Activated B cell treated with CpG ODN at 0.5 μM for 24 hours (primary cell): ENCODE measurements at regions not wholly inside any gene's neighbourhood (a gene's known extent, or its start where the extent isn't known, plus 50 kb on each side); places are given as distances from the start of the nearest gene placed in this dataset.

Experiments used
- ATAC-seq: fragments of 200-7000 bp; cut with Tn5 transposase; one replicate; pipeline ENCODE4 v1.10.0; 2021; ENCODE audit warnings: low read depth, mild to moderate bottlenecking, moderate library complexity
- CTCF ChIA-PET: fragments of 350-600 bp; sonication (Branson Sonifier 250); formaldehyde crosslinking; loops from one replicate; lab custom pipeline; 2021; ENCODE audit warnings: antibody characterized with exemption; lab: Charles Lee
- POLR2A ChIA-PET: fragments of 350-600 bp; sonication (Branson Sonifier 250); formaldehyde crosslinking; loops from one replicate; lab custom pipeline; 2021; ENCODE audit warnings: antibody characterized with exemption; lab: Charles Lee
- DNase-seq: peaks from one replicate; pipeline ENCODE4 v3.0.0; 2022
- H3K27ac Mint-ChIP-seq: one replicate; pipeline ENCODE4 v1.8.0; 2020; ENCODE audit warnings: mixed read lengths
- H3K27me3 Mint-ChIP-seq: one replicate; pipeline ENCODE4 v1.8.0; 2021; ENCODE audit warnings: mixed read lengths
- H3K36me3 Mint-ChIP-seq: one replicate; pipeline ENCODE4 v1.8.0; 2021; ENCODE audit warnings: low read depth, mixed read lengths
- H3K4me1 Mint-ChIP-seq: one replicate; pipeline ENCODE4 v1.8.0; 2021; ENCODE audit warnings: mixed read lengths
- H3K4me3 Mint-ChIP-seq: one replicate; pipeline ENCODE4 v1.8.0; 2020; ENCODE audit warnings: mild to moderate bottlenecking, mixed read lengths
- H3K9me3 Mint-ChIP-seq: one replicate; pipeline ENCODE4 v1.8.0; 2020; ENCODE audit warnings: mixed read lengths
- CTCF ChIP-seq: fragments of 200-600 bp; IDR thresholded peaks from one replicate; pipeline ENCODE4 v1.8.0; 2022; ENCODE audit warnings: antibody characterized with exemption, mild to moderate bottlenecking
- intact Hi-C: fragments of 100-400 bp; cut with micrococcal nuclease; formaldehyde crosslinking; loops from one replicate; pipeline ENCODE4 v1.15.1; 2024

GRCh38 chr6:27096834-27097511 is 150.5 kb upstream of the PRSS16 start:
- no peak for DNase-seq
- H3K4me1 Mint-ChIP-seq, result peaks cover 13% of the 10 kb centered on the region
- no peak for TF ChIP-seq CTCF
- ChIA-PET POLR2A (no interaction called here), CTCF (no interaction called here)
- H3K27me3 Mint-ChIP-seq, result peaks cover 49% of the 10 kb centered on the region
- intact Hi-C loops, result no loop called here
- peak overlapping the region; percentile 79 for H3K4me3 Mint-ChIP-seq
- H3K27ac Mint-ChIP-seq, result no peak overlapping the region
- H3K36me3 Mint-ChIP-seq, result peaks cover 2% of the 10 kb centered on the region
- no peak for ATAC-seq
- peaks cover 5% of the 10 kb centered on the region for H3K9me3 Mint-ChIP-seq

- DNase-seq (no peak), ATAC-seq (no peak)
- POLR2A ChIA-PET, result no interaction called here
- H3K27me3 Mint-ChIP-seq, result peaks cover 37% of the 10 kb centered on the region
- intact Hi-C loops, result no loop called here
- peaks cover 11% of the 10 kb centered on the region for H3K4me1 Mint-ChIP-seq
- H3K9me3 Mint-ChIP-seq, result peaks cover 5% of the 10 kb centered on the region
- H3K4me3 Mint-ChIP-seq, result no peak overlapping the region
- CTCF ChIA-PET, result no interaction called here
- H3K36me3 Mint-ChIP-seq, result peaks cover 2% of the 10 kb centered on the region
- no peak for TF ChIP-seq CTCF
- H3K27ac Mint-ChIP-seq, result no peak overlapping the region
Measured at GRCh38 chr6:27098956-27099355, 148.5 kb upstream of the PRSS16 start.

GRCh38 chr6:27100921-27101320 is 146.6 kb upstream of the PRSS16 start:
- Mint-ChIP-seq H3K36me3 (peaks cover 2% of the 10 kb centered on the region), H3K27ac (no peak overlapping the region), H3K4me1 (peaks cover 11% of the 10 kb centered on the region), H3K4me3 (no peak overlapping the region), H3K9me3 (peaks cover 1% of the 10 kb centered on the region), H3K27me3 (peaks cover 33% of the 10 kb centered on the region)
- CTCF ChIA-PET, result no interaction called here
- ATAC-seq (no peak), DNase-seq (no peak)
- TF ChIP-seq CTCF, result no peak
- POLR2A ChIA-PET, result no interaction called here
- intact Hi-C loops, result no loop called here

- H3K4me3 Mint-ChIP-seq, result no peak overlapping the region
- ChIA-PET POLR2A (no interaction called here), CTCF (no interaction called here)
- peaks cover 29% of the 10 kb centered on the region for H3K27me3 Mint-ChIP-seq
- no peak for DNase-seq
- no peak for ATAC-seq
- H3K4me1 Mint-ChIP-seq, result peaks cover 6% of the 10 kb centered on the region
- H3K9me3 Mint-ChIP-seq, result no peaks in the 10 kb centered on the region
- no peak for TF ChIP-seq CTCF
- intact Hi-C loops, result no loop called here
- H3K36me3 Mint-ChIP-seq, result peaks cover 2% of the 10 kb centered on the region
- no peak overlapping the region for H3K27ac Mint-ChIP-seq
Measured at GRCh38 chr6:27101824-27102223, 145.7 kb upstream of the PRSS16 start.

GRCh38 chr6:27106382-27106781 is 141.1 kb upstream of the PRSS16 start:
- CTCF ChIA-PET, result no interaction called here
- Mint-ChIP-seq H3K4me3 (no peak overlapping the region), H3K4me1 (no peaks in the 10 kb centered on the region), H3K27me3 (peaks cover 11% of the 10 kb centered on the region), H3K9me3 (no peaks in the 10 kb centered on the region), H3K36me3 (no peaks in the 10 kb centered on the region), H3K27ac (no peak overlapping the region)
- no peak for TF ChIP-seq CTCF
- intact Hi-C loops, result no loop called here
- ATAC-seq (no peak), DNase-seq (no peak)
- POLR2A ChIA-PET, result no interaction called here
